ENCODE measurements at regions not wholly inside any gene's neighbourhood (a gene's known extent, or its start where the extent isn't known, plus 50 kb on each side); places are given as distances from the start of the nearest gene placed in this dataset.

DNA sequence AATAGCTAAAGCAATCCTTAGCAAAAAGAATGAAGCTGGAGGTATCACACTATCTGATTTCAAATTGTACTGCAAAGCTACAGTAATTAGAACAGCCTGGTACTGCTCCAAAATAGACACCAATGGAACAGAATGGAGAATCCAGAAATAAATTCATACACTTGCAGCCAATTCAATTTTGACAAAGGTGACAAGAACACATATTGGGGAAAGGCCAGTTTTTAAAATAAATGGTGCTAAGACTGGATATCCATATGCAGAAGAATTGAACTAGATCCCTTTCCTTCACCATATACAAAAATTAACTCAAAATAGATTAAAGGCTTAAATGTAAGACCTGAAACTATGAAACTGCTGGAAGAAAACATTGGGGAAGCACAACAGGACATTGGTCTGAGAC is 748.5 kb downstream of the DNAJB9 start:
- TF ChIP-seq TRIM28 (IDR thresholded peaks at IDR 0.05; ENCODE audit: borderline replicate concordance, low read length) (no peak), ZNF10 (tag by site-specific recombination; IDR thresholded peaks at IDR 0.05) (no peak), ZNF274 (IDR thresholded peaks at IDR 0.05; ENCODE audit: low read length) (no peak), ZNF274 (tag by site-specific recombination; IDR thresholded peaks at IDR 0.05; ENCODE audit: borderline replicate concordance) (no peak), ZNF311 (tag by site-specific recombination; IDR thresholded peaks at IDR 0.05; ENCODE audit: borderline replicate concordance) (no peak), GLI4 (tag by site-specific recombination; IDR thresholded peaks at IDR 0.05) (no peak), ZNF132 (tag by site-specific recombination; IDR thresholded peaks at IDR 0.05; ENCODE audit: borderline replicate concordance) (no peak), ZNF658 (tag by site-specific recombination; IDR thresholded peaks at IDR 0.05) (no peak), FEZF1 (tag by site-specific recombination; IDR thresholded peaks at IDR 0.05) (no peak), ZNF654 (tag by site-specific recombination; IDR thresholded peaks at IDR 0.05; ENCODE audit: low read depth) (no peak)
- TF ChIP-seq, protein P1, sequence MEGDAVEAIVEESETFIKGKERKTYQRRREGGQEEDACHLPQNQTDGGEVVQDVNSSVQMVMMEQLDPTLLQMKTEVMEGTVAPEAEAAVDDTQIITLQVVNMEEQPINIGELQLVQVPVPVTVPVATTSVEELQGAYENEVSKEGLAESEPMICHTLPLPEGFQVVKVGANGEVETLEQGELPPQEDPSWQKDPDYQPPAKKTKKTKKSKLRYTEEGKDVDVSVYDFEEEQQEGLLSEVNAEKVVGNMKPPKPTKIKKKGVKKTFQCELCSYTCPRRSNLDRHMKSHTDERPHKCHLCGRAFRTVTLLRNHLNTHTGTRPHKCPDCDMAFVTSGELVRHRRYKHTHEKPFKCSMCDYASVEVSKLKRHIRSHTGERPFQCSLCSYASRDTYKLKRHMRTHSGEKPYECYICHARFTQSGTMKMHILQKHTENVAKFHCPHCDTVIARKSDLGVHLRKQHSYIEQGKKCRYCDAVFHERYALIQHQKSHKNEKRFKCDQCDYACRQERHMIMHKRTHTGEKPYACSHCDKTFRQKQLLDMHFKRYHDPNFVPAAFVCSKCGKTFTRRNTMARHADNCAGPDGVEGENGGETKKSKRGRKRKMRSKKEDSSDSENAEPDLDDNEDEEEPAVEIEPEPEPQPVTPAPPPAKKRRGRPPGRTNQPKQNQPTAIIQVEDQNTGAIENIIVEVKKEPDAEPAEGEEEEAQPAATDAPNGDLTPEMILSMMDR (tag by site-specific recombination; IDR thresholded peaks at IDR 0.05), result no peak
- TF ChIP-seq, protein P2, sequence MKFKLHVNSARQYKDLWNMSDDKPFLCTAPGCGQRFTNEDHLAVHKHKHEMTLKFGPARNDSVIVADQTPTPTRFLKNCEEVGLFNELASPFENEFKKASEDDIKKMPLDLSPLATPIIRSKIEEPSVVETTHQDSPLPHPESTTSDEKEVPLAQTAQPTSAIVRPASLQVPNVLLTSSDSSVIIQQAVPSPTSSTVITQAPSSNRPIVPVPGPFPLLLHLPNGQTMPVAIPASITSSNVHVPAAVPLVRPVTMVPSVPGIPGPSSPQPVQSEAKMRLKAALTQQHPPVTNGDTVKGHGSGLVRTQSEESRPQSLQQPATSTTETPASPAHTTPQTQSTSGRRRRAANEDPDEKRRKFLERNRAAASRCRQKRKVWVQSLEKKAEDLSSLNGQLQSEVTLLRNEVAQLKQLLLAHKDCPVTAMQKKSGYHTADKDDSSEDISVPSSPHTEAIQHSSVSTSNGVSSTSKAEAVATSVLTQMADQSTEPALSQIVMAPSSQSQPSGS (tag by site-specific recombination; IDR thresholded peaks at IDR 0.05; ENCODE audit: low read depth), result no peak
- TF ChIP-seq, protein P3, sequence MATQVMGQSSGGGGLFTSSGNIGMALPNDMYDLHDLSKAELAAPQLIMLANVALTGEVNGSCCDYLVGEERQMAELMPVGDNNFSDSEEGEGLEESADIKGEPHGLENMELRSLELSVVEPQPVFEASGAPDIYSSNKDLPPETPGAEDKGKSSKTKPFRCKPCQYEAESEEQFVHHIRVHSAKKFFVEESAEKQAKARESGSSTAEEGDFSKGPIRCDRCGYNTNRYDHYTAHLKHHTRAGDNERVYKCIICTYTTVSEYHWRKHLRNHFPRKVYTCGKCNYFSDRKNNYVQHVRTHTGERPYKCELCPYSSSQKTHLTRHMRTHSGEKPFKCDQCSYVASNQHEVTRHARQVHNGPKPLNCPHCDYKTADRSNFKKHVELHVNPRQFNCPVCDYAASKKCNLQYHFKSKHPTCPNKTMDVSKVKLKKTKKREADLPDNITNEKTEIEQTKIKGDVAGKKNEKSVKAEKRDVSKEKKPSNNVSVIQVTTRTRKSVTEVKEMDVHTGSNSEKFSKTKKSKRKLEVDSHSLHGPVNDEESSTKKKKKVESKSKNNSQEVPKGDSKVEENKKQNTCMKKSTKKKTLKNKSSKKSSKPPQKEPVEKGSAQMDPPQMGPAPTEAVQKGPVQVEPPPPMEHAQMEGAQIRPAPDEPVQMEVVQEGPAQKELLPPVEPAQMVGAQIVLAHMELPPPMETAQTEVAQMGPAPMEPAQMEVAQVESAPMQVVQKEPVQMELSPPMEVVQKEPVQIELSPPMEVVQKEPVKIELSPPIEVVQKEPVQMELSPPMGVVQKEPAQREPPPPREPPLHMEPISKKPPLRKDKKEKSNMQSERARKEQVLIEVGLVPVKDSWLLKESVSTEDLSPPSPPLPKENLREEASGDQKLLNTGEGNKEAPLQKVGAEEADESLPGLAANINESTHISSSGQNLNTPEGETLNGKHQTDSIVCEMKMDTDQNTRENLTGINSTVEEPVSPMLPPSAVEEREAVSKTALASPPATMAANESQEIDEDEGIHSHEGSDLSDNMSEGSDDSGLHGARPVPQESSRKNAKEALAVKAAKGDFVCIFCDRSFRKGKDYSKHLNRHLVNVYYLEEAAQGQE (tag by site-specific recombination; IDR thresholded peaks at IDR 0.05), result no peak
- TF ChIP-seq, protein P4, sequence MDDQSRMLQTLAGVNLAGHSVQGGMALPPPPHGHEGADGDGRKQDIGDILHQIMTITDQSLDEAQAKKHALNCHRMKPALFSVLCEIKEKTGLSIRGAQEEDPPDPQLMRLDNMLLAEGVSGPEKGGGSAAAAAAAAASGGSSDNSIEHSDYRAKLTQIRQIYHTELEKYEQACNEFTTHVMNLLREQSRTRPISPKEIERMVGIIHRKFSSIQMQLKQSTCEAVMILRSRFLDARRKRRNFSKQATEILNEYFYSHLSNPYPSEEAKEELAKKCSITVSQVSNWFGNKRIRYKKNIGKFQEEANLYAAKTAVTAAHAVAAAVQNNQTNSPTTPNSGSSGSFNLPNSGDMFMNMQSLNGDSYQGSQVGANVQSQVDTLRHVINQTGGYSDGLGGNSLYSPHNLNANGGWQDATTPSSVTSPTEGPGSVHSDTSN (CRISPR knock-in tag; IDR thresholded peaks at IDR 0.05), result no peak
